ENCODE measurements at regions not wholly inside any gene's neighbourhood (a gene's known extent, or its start where the extent isn't known, plus 50 kb on each side); places are given as distances from the start of the nearest gene placed in this dataset.

DNA sequence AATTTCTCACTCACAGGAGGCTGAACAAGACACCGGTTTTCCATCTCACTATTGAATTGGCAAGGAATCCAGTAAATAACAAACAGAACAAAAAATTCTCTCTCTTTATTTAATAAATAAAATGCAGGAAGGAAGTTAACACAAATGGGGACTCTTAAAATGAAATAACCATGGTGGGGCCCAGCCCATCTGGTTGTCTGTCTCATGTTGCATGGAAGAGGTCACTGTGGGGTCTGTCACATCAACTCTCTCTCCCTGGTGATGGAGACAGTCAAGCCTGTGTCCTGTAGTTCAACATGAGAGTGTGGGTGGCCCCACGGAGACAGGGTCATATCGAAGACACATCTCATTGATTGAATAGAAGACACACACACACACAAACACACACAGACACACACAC lies 297.7 kb downstream of the IRX2 start:
- no peak overlapping the region for H3K4me3 ChIP-seq
- no peak for DNase-seq
- H3K9me3 ChIP-seq = no peaks in the 10 kb centered on the region
- no peaks in the 10 kb centered on the region for H3K4me1 ChIP-seq
- H3K27ac ChIP-seq = no peak overlapping the region
- TF ChIP-seq CTCF (IDR thresholded peaks at IDR 0.05) = no peak
- no peaks in the 10 kb centered on the region for H3K27me3 ChIP-seq
- H3K36me3 ChIP-seq = no peaks in the 10 kb centered on the region
- intact Hi-C loops (cut with DNase I; ENCODE audit: low total_unique reads) = no loop called here

DNA sequence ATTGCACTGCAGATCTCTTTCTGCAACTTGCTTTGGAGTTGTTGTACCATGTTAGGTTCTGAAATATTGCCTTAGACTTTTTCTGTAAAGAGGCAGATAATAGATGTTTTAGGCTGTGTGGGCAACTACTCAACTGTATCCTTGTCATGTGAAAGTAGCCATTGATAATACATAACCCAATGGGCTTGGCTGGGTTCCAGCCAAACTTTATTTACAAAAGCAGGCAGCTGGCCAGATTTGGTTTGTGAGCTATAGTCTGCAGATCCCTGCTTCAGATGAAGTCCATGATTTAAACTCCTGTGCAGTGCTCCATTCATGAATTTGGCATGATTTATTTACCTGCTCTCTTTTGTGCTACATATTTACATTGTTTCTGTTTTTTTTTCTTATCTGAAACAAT lies 300.4 kb downstream of the IRX2 start:
- H3K4me3 ChIP-seq = no peak overlapping the region
- no peak for TF ChIP-seq CTCF (IDR thresholded peaks at IDR 0.05)
- H3K27me3 ChIP-seq = no peaks in the 10 kb centered on the region
- no peak for DNase-seq
- no peak overlapping the region for H3K27ac ChIP-seq
- intact Hi-C loops (cut with DNase I; ENCODE audit: low total_unique reads) = no loop called here
- no peaks in the 10 kb centered on the region for H3K36me3 ChIP-seq
- no peaks in the 10 kb centered on the region for H3K4me1 ChIP-seq
- no peaks in the 10 kb centered on the region for H3K9me3 ChIP-seq

GRCh38 chr5:2442496-2443354 lies 308.8 kb downstream of the IRX2 start:
- Histone ChIP-seq H3K9me3 (no peaks in the 10 kb centered on the region), H3K4me3 (no peak overlapping the region), H3K36me3 (no peaks in the 10 kb centered on the region), H3K4me1 (no peaks in the 10 kb centered on the region), H3K27ac (no peak overlapping the region), H3K27me3 (no peaks in the 10 kb centered on the region)
- no peak for TF ChIP-seq CTCF (IDR thresholded peaks at IDR 0.05)
- DNase-seq = no peak
- intact Hi-C loops (cut with DNase I; ENCODE audit: low total_unique reads) = no loop called here

- H3K27ac ChIP-seq = no peak overlapping the region
- H3K27me3 ChIP-seq = no peaks in the 10 kb centered on the region
- no peaks in the 10 kb centered on the region for H3K4me1 ChIP-seq
- no peak for DNase-seq
- intact Hi-C loops (cut with DNase I; ENCODE audit: low total_unique reads) = no loop called here
- H3K36me3 ChIP-seq = no peaks in the 10 kb centered on the region
- no peak overlapping the region for H3K4me3 ChIP-seq
- no peaks in the 10 kb centered on the region for H3K9me3 ChIP-seq
- TF ChIP-seq CTCF (IDR thresholded peaks at IDR 0.05) = no peak
Measured at GRCh38 chr5:2441495-2442180, 309.8 kb downstream of the IRX2 start.

- no peaks in the 10 kb centered on the region for H3K36me3 ChIP-seq
- no peaks in the 10 kb centered on the region for H3K9me3 ChIP-seq
- no peaks in the 10 kb centered on the region for H3K4me1 ChIP-seq
- TF ChIP-seq CTCF (IDR thresholded peaks at IDR 0.05) = no peak
- no peak overlapping the region for H3K27ac ChIP-seq
- no peaks in the 10 kb centered on the region for H3K27me3 ChIP-seq
- intact Hi-C loops (cut with DNase I; ENCODE audit: low total_unique reads) = no loop called here
- no peak overlapping the region for H3K4me3 ChIP-seq
- DNase-seq = no peak
Measured at GRCh38 chr5:2439608-2440007, 311.9 kb downstream of the IRX2 start.

Measured in tibial artery (tissue), 4 donors.